MCF 10A (cell line): ENCODE measurements at regions not wholly inside any gene's neighbourhood (a gene's known extent, or its start where the extent isn't known, plus 50 kb on each side); places are given as distances from the start of the nearest gene placed in this dataset.

Experiments used
- BruUV-seq: library from RNA; stranded (reverse); fragments of 400-500 nt; replicated peaks from 2 replicates; lab custom pipeline; 2021; lab: Mats Ljungman, UMichigan
- CTCF ChIA-PET: fragments of 300-600 bp; sonication (Branson Sonifier 250); formaldehyde crosslinking; extraction: SDS; loops from one replicate; lab custom pipeline; 2021; ENCODE audit warnings: antibody characterized with exemption, inconsistent platforms; lab: Yijun Ruan, JAX
- POLR2A ChIA-PET: fragments of 300-600, 350-650 bp; sonication (Branson Sonifier 250); formaldehyde crosslinking; extraction: SDS; loops from one replicate; lab custom pipeline; 2020; ENCODE audit warnings: antibody characterized with exemption, inconsistent platforms; lab: Yijun Ruan, JAX
- DNase-seq: peaks from one replicate; pipeline ENCODE4 v3.0.0-alpha.2; 2018; ENCODE audit not compliant: unreplicated experiment
- H3K27ac Mint-ChIP-seq: one replicate; pipeline ENCODE4 v1.8.0; 2022; ENCODE audit warnings: mild to moderate bottlenecking, low read depth, mixed read lengths; ENCODE audit not compliant: unreplicated experiment
- H3K27me3 Mint-ChIP-seq: one replicate; pipeline ENCODE4 v1.8.0; 2022; ENCODE audit warnings: mixed read lengths; ENCODE audit not compliant: insufficient read depth, unreplicated experiment
- H3K36me3 Mint-ChIP-seq: one replicate; pipeline ENCODE4 v1.8.0; 2022; ENCODE audit warnings: mild to moderate bottlenecking, moderate library complexity, mixed read lengths; ENCODE audit not compliant: insufficient read depth, unreplicated experiment
- H3K4me1 Mint-ChIP-seq: one replicate; pipeline ENCODE4 v1.8.0; 2022; ENCODE audit warnings: mixed read lengths; ENCODE audit not compliant: insufficient read depth, unreplicated experiment
- H3K4me3 Mint-ChIP-seq: one replicate; pipeline ENCODE4 v1.8.0; 2022; ENCODE audit warnings: mild to moderate bottlenecking, moderate library complexity, mixed read lengths; ENCODE audit not compliant: unreplicated experiment
- H3K9me3 Mint-ChIP-seq: one replicate; pipeline ENCODE4 v1.8.0; 2022; ENCODE audit warnings: mixed read lengths; ENCODE audit not compliant: unreplicated experiment
- intact Hi-C: fragments of 100-400 bp; cut with micrococcal nuclease; formaldehyde crosslinking; loops from 2 replicates; pipeline ENCODE4 v1.14.1; 2022
- TF ChIP-seq, protein P1 (sequence below): fragments of 200-600 bp; IDR thresholded peaks from one replicate; pipeline ENCODE4 v1.8.0; 2022; ENCODE audit warnings: antibody characterized with exemption, mild to moderate bottlenecking; ENCODE audit not compliant: unreplicated experiment

DNA sequence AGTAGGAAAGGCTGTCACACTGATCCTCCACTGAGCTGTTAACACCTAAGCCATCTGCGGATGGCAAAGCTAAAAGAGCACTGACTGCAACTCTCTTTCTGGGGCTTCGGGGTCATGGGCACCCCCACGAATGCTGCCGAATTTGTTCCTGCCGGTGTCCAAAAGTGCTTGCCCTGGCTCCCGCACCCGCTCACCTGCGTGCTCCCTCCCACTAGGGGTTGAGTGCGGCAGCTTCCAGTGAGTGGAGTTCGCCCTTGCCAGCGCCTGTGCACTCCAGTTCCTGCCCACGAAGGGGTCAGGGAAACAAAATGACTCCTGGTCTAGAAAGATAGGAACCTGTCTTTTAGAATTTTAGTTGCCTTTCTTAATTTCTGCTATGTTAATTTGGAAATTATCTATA, 78.7 kb downstream of the IFI44 start:
- no TSS peak for BruUV-seq

DNA sequence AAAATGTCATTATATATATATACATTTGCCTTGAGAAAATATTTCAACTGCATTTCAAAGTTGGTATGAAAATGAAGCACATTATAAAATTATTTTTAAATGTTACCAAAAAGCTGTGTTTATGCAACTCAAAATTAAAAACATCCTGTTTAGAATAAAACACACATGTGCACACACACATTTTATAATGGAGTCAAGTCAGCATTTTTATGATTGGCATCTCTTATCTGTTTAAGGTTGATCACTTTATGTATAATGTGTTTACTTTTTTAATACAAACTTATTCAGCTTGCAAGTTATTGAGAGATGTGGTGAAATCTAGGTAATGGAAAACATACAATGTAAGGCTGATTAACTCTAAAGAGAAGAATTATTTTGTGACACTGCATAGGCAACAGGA, 80.4 kb downstream of the IFI44 start:
- no peaks in the 10 kb centered on the region for H3K36me3 Mint-ChIP-seq
- H3K4me3 Mint-ChIP-seq = no peak overlapping the region
- ChIA-PET POLR2A (no interaction called here), CTCF (no interaction called here)
- no peaks in the 10 kb centered on the region for H3K4me1 Mint-ChIP-seq
- TF ChIP-seq, protein P1, sequence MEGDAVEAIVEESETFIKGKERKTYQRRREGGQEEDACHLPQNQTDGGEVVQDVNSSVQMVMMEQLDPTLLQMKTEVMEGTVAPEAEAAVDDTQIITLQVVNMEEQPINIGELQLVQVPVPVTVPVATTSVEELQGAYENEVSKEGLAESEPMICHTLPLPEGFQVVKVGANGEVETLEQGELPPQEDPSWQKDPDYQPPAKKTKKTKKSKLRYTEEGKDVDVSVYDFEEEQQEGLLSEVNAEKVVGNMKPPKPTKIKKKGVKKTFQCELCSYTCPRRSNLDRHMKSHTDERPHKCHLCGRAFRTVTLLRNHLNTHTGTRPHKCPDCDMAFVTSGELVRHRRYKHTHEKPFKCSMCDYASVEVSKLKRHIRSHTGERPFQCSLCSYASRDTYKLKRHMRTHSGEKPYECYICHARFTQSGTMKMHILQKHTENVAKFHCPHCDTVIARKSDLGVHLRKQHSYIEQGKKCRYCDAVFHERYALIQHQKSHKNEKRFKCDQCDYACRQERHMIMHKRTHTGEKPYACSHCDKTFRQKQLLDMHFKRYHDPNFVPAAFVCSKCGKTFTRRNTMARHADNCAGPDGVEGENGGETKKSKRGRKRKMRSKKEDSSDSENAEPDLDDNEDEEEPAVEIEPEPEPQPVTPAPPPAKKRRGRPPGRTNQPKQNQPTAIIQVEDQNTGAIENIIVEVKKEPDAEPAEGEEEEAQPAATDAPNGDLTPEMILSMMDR = no peak
- intact Hi-C loops = no loop called here
- H3K27me3 Mint-ChIP-seq = no peaks in the 10 kb centered on the region
- no peak overlapping the region for H3K27ac Mint-ChIP-seq
- DNase-seq = no peak
- no TSS peak for BruUV-seq
- no peaks in the 10 kb centered on the region for H3K9me3 Mint-ChIP-seq

More for the DNA sequence above, 78.7 kb downstream of the IFI44 start:
- H3K27ac Mint-ChIP-seq = no peak overlapping the region
- H3K4me3 Mint-ChIP-seq = no peak overlapping the region
- ChIA-PET POLR2A (no interaction called here), CTCF (interaction anchor here (0.6 to 0.7 kb wide), 2 partner anchors 11 to 45 kb away, joined by 4 to 6 read pairs; no protein-coding TSS in a partner anchor)
- intact Hi-C loops = no loop called here
- H3K36me3 Mint-ChIP-seq = no peaks in the 10 kb centered on the region
- DNase-seq = no peak
- no peaks in the 10 kb centered on the region for H3K27me3 Mint-ChIP-seq
- H3K9me3 Mint-ChIP-seq = no peaks in the 10 kb centered on the region
- TF ChIP-seq, protein P1 = no peak
- no peaks in the 10 kb centered on the region for H3K4me1 Mint-ChIP-seq

DNA sequence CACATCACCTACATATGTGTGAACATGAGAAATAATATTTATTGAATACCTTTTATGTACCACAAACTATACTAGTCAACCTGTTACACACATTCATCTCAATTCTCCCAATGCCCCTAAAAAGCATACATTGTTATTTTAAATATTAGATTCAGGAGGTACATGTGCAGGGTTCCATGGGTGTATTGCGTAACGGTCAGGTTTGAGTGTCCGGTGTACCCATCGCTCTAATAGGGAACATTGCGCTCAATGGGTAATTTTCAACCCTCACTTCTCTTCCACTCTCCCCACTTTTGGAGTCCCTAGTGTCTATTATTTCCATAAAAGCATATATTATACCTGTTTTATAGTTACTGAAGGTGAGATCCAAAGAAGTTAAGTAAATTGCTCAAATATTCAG, 82.0 kb downstream of the IFI44 start:
- intact Hi-C loops = no loop called here
- Mint-ChIP-seq H3K9me3 (no peaks in the 10 kb centered on the region), H3K27ac (no peak overlapping the region), H3K36me3 (no peaks in the 10 kb centered on the region), H3K27me3 (no peaks in the 10 kb centered on the region), H3K4me1 (no peaks in the 10 kb centered on the region), H3K4me3 (no peak overlapping the region)
- POLR2A ChIA-PET = no interaction called here
- DNase-seq = no peak
- TF ChIP-seq, protein P1 = no peak
- no TSS peak for BruUV-seq
- CTCF ChIA-PET = no interaction called here

DNA sequence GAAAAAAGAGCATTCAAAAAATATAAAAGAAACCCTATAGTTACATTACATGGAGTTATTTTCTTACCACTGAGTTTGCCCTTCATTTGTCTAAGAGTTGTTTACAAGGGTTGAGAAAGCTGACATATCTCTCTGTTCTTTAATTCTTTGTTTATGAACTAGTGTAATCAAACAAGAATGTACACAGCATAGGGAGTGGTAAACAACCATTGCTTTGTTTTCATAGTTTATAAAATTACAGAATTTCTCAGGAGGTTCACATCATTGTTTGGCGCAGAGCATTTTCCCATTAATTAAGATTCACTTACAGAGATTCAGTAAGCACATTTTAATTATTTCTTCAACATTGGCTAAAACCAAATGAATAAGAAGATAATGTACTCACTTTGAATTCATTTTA, 87.6 kb downstream of the IFI44 start:
- no peaks in the 10 kb centered on the region for H3K27me3 Mint-ChIP-seq
- H3K27ac Mint-ChIP-seq = no peak overlapping the region
- no peak for DNase-seq
- H3K4me3 Mint-ChIP-seq = no peak overlapping the region
- ChIA-PET POLR2A (no interaction called here), CTCF (no interaction called here)
- H3K9me3 Mint-ChIP-seq = peaks cover 11% of the 10 kb centered on the region
- TF ChIP-seq, protein P1 = no peak
- no peaks in the 10 kb centered on the region for H3K36me3 Mint-ChIP-seq
- no peaks in the 10 kb centered on the region for H3K4me1 Mint-ChIP-seq
- no TSS peak for BruUV-seq
- intact Hi-C loops = no loop called here
